Caco-2 (cell line): ENCODE measurements at regions not wholly inside any gene's neighbourhood (a gene's known extent, or its start where the extent isn't known, plus 50 kb on each side); places are given as distances from the start of the nearest gene placed in this dataset.
A peak's percentile ranks its signal among the peaks of the same experiment; 100 is the strongest.
"Not testable (repeated sequence)": the region's sequence is repeated elsewhere in the genome, so short reads cannot be mapped to it uniquely, and the experiment has no call there.

Experiments used
- BruUV-seq: library from RNA; stranded (reverse); fragments of 400-500 nt; replicated peaks from 2 replicates; lab custom pipeline; 2021; lab: Mats Ljungman, UMichigan
- CTCF ChIA-PET: fragments of 300-600 bp; sonication (Branson Sonifier 250); formaldehyde crosslinking; loops from one replicate; lab custom pipeline; 2022; ENCODE audit warnings: antibody characterized with exemption; lab: Charles Lee
- POLR2A ChIA-PET: fragments of 300-600 bp; sonication (Branson Sonifier 250); formaldehyde crosslinking; loops from one replicate; lab custom pipeline; 2022; ENCODE audit warnings: antibody characterized with exemption; lab: Charles Lee
- DNase-seq, 2 experiments: peaks; one replicate each; pipeline versions ENCODE4 v3.0.0 to v3.0.0-alpha.2; 2020 to 2022
- H3K27me3 ChIP-seq: replicated peaks from 2 replicates; pipeline ENCODE4 v1.6.0; 2011; ENCODE audit warnings: low read length; ENCODE audit not compliant: control insufficient read depth, insufficient read depth
- H3K36me3 ChIP-seq: 2 replicates; pipeline ENCODE4 v1.5.1; 2011; ENCODE audit warnings: low read length; ENCODE audit not compliant: control insufficient read depth, insufficient read depth
- H3K4me1 ChIP-seq: fragments of 250-450 bp; sonication (Bioruptor Pico); 2 replicates; pipeline ENCODE4 v1.5.1; 2020; ENCODE audit warnings: mild to moderate bottlenecking
- H3K4me3 ChIP-seq: 2 replicates; pipeline ENCODE4 v1.5.1; 2011; ENCODE audit warnings: low read depth, mild to moderate bottlenecking, control low read depth, low read length
- H3K9me3 ChIP-seq: fragments of 250-450 bp; sonication (Bioruptor Pico); 2 replicates; pipeline ENCODE4 v1.5.1; 2020; ENCODE audit warnings: mild to moderate bottlenecking, moderate library complexity
- H3K27ac Mint-ChIP-seq: one replicate; pipeline ENCODE4 v1.8.0; 2022; ENCODE audit warnings: mixed read lengths; ENCODE audit not compliant: unreplicated experiment
- H3K27me3 Mint-ChIP-seq: one replicate; pipeline ENCODE4 v1.8.0; 2022; ENCODE audit warnings: mixed read lengths; ENCODE audit not compliant: insufficient read depth, unreplicated experiment
- H3K36me3 Mint-ChIP-seq: one replicate; pipeline ENCODE4 v1.8.0; 2022; ENCODE audit warnings: mild to moderate bottlenecking, mixed read lengths; ENCODE audit not compliant: insufficient read depth, unreplicated experiment
- H3K4me1 Mint-ChIP-seq: one replicate; pipeline ENCODE4 v1.8.0; 2022; ENCODE audit warnings: low read depth, mixed read lengths; ENCODE audit not compliant: unreplicated experiment
- H3K4me3 Mint-ChIP-seq: one replicate; pipeline ENCODE4 v1.8.0; 2022; ENCODE audit warnings: mild to moderate bottlenecking, moderate library complexity, mixed read lengths; ENCODE audit not compliant: unreplicated experiment
- H3K9me3 Mint-ChIP-seq: one replicate; pipeline ENCODE4 v1.8.0; 2022; ENCODE audit warnings: mixed read lengths; ENCODE audit not compliant: unreplicated experiment
- intact Hi-C: fragments of 100-400 bp; cut with micrococcal nuclease; formaldehyde crosslinking; loops from one replicate; pipeline ENCODE4 v1.10.0; 2022; ENCODE audit not compliant: unreplicated experiment
- TF ChIP-seq, protein P1 (sequence below), 2 experiments: fragments of 200-600 bp in 1 of 2; IDR thresholded peaks; 1 replicate in 1 of 2; 2 replicates in 1 of 2; pipeline versions ENCODE4 v1.5.1 to v1.8.0; 2011 to 2022; ENCODE audit warnings: antibody characterized with exemption in 1 of 2, control low read depth in 1 of 2, inconsistent platforms in 1 of 2, low read depth in 1 of 2, low read length in 1 of 2, mild to moderate bottlenecking in 1 of 2, moderate library complexity in 1 of 2; ENCODE audit not compliant: insufficient read depth in 1 of 2, severe bottlenecking in 1 of 2, unreplicated experiment in 1 of 2

DNA sequence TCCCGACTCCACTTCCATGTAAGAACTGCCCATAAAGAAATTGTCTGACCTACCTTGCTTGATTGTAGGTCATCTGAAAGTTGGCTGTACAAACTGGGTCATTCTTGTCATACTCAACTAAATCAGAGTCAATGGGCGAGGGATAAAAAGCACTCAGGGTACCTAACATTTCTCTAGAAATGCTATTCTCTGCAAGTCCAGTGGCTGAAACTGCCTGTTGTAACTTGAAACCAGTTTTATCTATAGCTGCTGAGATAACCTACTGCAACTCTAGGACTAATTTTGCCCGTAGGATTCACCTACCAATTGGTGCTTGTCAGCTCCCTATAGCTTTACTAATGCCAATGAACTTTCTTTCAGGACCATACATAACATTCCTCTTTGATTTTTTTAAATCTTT lies 100.1 kb upstream of the GRIN2A start:
- no peak overlapping the region for H3K4me3 Mint-ChIP-seq
- no peak overlapping the region for H3K4me3 ChIP-seq
- peaks cover 4% of the 10 kb centered on the region; the same call in 1 of the 2 replicates for H3K4me1 ChIP-seq
- DNase-seq = no peak
- H3K36me3 Mint-ChIP-seq = peaks cover 5% of the 10 kb centered on the region
- ChIA-PET POLR2A (no interaction called here), CTCF (no interaction called here)
- BruUV-seq = no TSS peak
- H3K9me3 Mint-ChIP-seq = no peaks in the 10 kb centered on the region
- no peak overlapping the region for H3K27ac Mint-ChIP-seq
- no peaks in the 10 kb centered on the region for H3K27me3 Mint-ChIP-seq
- TF ChIP-seq, protein P1, sequence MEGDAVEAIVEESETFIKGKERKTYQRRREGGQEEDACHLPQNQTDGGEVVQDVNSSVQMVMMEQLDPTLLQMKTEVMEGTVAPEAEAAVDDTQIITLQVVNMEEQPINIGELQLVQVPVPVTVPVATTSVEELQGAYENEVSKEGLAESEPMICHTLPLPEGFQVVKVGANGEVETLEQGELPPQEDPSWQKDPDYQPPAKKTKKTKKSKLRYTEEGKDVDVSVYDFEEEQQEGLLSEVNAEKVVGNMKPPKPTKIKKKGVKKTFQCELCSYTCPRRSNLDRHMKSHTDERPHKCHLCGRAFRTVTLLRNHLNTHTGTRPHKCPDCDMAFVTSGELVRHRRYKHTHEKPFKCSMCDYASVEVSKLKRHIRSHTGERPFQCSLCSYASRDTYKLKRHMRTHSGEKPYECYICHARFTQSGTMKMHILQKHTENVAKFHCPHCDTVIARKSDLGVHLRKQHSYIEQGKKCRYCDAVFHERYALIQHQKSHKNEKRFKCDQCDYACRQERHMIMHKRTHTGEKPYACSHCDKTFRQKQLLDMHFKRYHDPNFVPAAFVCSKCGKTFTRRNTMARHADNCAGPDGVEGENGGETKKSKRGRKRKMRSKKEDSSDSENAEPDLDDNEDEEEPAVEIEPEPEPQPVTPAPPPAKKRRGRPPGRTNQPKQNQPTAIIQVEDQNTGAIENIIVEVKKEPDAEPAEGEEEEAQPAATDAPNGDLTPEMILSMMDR (IDR thresholded peaks at IDR 0.05; ENCODE audit: insufficient read depth in 1 of 2, low read depth in 1 of 2, low read length in 1 of 2, severe bottlenecking in 1 of 2, unreplicated experiment in 1 of 2) = no peak
- intact Hi-C loops = no loop called here
- no peaks in the 10 kb centered on the region for H3K36me3 ChIP-seq
- H3K27me3 ChIP-seq = no peaks in the 10 kb centered on the region
- H3K9me3 ChIP-seq = no peaks in the 10 kb centered on the region
- H3K4me1 Mint-ChIP-seq = peaks cover 7% of the 10 kb centered on the region

DNA sequence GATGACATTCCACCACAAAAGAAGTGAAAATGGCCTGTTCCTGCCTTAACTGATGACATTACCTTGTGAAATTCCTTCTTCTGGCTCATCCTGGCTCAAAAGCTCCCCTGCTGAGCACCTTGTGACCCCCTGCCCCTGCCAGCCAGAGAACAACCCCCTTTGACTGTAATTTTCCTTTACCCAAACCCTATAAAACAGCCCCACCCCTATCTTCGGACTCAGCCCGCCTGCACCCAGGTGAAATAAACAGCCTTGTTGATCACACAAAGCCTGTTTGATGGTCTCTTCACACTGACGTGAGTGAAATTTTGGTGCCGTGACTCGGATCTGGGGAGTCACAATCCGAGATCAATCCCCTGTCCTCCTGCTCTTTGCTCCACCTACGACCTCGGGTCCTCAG lies 101.0 kb upstream of the GRIN2A start:
- H3K27me3 Mint-ChIP-seq, H3K27me3 ChIP-seq, H3K4me1 Mint-ChIP-seq, H3K36me3 Mint-ChIP-seq, DNase-seq, H3K4me1 ChIP-seq, H3K9me3 Mint-ChIP-seq, H3K4me3 ChIP-seq, H3K36me3 ChIP-seq, POLR2A ChIA-PET, intact Hi-C loops, H3K9me3 ChIP-seq, BruUV-seq: not testable (repeated sequence)
- Mint-ChIP-seq H3K4me3 (peak overlapping the region; percentile 4), H3K27ac (peak overlapping the region; percentile 30)
- CTCF ChIA-PET = interaction anchor here (0.6 kb wide), 1 partner anchor 33 kb away, joined by 5 read pairs; no protein-coding TSS in a partner anchor

DNA sequence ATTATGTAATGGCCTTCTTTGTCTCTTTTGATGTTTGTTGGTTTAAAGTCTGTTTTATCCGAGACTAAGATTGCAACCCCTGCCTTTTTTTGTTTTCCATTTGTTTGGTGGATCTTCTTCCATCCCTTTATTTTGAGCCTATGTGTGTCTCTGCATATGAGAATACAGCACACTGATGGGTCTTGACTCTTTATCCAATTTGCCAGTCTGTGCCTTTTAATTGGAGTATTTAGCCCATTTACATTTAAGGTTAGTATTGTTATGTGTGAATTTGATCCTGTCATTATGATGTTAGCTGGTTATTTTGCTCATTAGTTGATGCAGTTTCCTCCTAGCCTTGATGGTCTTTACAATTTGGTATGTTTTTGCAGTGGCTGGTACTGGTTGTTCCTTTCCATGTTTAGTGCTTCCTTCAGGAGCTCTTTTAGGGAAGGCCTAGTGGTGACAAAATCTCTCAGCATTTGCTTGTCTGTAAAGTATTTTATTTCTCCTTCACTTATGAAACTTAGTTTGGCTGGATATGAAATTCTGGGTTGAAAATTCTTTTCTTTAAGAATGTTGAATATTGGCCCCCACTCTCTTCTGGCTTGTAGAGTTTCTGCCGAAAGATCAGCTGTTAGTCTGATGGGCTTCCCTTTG lies 95.3 kb upstream of the ATF7IP2 start:
- POLR2A ChIA-PET, H3K4me3 Mint-ChIP-seq, CTCF ChIA-PET, H3K36me3 ChIP-seq, intact Hi-C loops, H3K36me3 Mint-ChIP-seq, H3K9me3 ChIP-seq, DNase-seq, H3K27ac Mint-ChIP-seq, H3K27me3 Mint-ChIP-seq, H3K4me1 ChIP-seq, H3K4me3 ChIP-seq, BruUV-seq, H3K4me1 Mint-ChIP-seq, H3K27me3 ChIP-seq: not testable (repeated sequence)
- H3K9me3 Mint-ChIP-seq = peaks cover 34% of the 10 kb centered on the region

DNA sequence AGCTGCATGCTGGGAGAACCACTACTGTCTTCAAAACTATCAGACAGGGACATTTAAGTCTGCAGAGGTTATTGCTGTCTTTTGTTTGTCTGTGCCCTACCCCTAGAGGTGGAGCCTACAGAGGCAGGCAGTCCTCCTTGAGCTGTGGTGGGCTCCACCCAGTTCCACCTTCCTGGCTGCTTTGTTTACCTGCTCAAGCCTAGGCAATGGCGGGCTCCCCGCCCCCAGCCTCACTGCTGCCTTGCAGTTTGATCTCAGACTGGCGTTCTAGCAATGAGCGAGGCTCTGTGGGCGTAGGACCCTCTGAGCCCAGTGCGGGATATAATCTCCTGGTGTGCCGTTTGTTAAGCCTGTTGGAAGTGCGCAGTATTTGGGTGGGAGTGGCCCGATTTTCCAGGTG lies 93.7 kb upstream of the ATF7IP2 start:
- H3K4me3 Mint-ChIP-seq, H3K36me3 ChIP-seq, CTCF ChIA-PET, intact Hi-C loops, H3K36me3 Mint-ChIP-seq, H3K9me3 ChIP-seq, BruUV-seq, POLR2A ChIA-PET, H3K27me3 ChIP-seq, DNase-seq, H3K4me3 ChIP-seq, H3K27ac Mint-ChIP-seq, H3K4me1 ChIP-seq, H3K27me3 Mint-ChIP-seq, H3K4me1 Mint-ChIP-seq: not testable (repeated sequence)
- H3K9me3 Mint-ChIP-seq = peaks cover 34% of the 10 kb centered on the region

DNA sequence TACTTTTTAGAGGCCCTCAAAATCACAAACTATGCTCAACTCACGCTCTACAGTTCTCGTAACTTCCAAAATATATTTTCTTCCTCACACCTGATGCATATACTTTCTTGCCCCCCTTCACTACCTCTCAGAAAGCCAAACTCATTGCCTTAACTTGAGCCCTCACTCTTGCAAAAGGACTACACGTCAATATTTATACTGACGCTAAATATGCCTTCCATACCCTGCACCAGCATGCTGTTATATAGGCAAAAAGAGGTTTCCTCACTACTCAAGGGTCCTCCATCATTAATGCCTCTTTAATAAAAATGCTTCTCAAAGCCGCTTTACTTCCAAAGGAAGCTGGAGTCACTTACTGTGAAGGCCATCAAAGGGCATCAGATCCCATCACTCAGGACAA lies 92.9 kb upstream of the ATF7IP2 start:
- H3K9me3 ChIP-seq, H3K4me1 Mint-ChIP-seq: not testable (repeated sequence)

DNA sequence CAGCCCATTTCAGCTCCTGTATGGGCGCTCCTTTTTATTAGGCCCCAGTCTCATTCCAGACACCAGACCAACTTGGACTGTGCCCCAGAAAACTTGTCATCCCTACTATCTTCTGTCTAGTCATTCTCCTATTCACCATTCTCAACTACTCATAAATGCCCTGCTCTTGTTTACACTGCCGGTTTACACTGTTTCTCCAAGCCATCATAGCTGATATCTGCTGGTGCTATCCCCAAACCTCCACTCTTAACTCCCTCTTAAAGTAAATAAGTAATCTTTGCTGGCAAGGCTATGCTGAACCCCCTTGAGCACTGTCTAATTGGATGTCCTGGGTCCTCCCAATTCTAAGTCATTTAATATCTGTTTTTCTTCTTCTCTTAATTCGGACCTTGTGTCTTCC lies 91.7 kb upstream of the ATF7IP2 start:
- intact Hi-C loops, H3K9me3 ChIP-seq, H3K27me3 ChIP-seq, H3K4me3 Mint-ChIP-seq, H3K27ac Mint-ChIP-seq, POLR2A ChIA-PET, DNase-seq, CTCF ChIA-PET, H3K4me1 ChIP-seq, H3K4me1 Mint-ChIP-seq, H3K4me3 ChIP-seq, H3K36me3 ChIP-seq, H3K36me3 Mint-ChIP-seq, H3K27me3 Mint-ChIP-seq, BruUV-seq: not testable (repeated sequence)
- peaks cover 34% of the 10 kb centered on the region for H3K9me3 Mint-ChIP-seq

More for the DNA sequence above, 92.9 kb upstream of the ATF7IP2 start:
- peaks cover 34% of the 10 kb centered on the region for H3K9me3 Mint-ChIP-seq
- H3K4me1 ChIP-seq, H3K27me3 Mint-ChIP-seq, H3K27me3 ChIP-seq, BruUV-seq, H3K36me3 ChIP-seq, H3K4me3 Mint-ChIP-seq, POLR2A ChIA-PET, DNase-seq, H3K4me3 ChIP-seq, H3K36me3 Mint-ChIP-seq, CTCF ChIA-PET, H3K27ac Mint-ChIP-seq, intact Hi-C loops: not testable (repeated sequence)
